IMR-90 (cell line): ENCODE measurements at regions not wholly inside any gene's neighbourhood (a gene's known extent, or its start where the extent isn't known, plus 50 kb on each side); places are given as distances from the start of the nearest gene placed in this dataset.

Experiments
- BHLHE40 ChIP-seq: fragments of 150-350 bp; IDR thresholded peaks from 2 replicates; pipeline ENCODE4 v1.6.1; 2016; ENCODE audit warnings: mild to moderate bottlenecking, low read depth, low read length
- CEBPB ChIP-seq: IDR thresholded peaks from 2 replicates; pipeline ENCODE4 v1.6.1; 2012; ENCODE audit warnings: low read depth, low read length, improper control_type of control experiment
- FOS ChIP-seq: fragments of 150-350 bp; IDR thresholded peaks from 2 replicates; pipeline ENCODE4 v1.6.1; 2016; ENCODE audit warnings: low read depth, low read length
- MAFK ChIP-seq: IDR thresholded peaks from 2 replicates; pipeline ENCODE4 v1.6.1; 2012; ENCODE audit warnings: low read depth, low read length, improper control_type of control experiment
- MAZ ChIP-seq: IDR thresholded peaks from 2 replicates; pipeline ENCODE4 v1.6.1; 2012; ENCODE audit warnings: low read depth, mild to moderate bottlenecking, low read length, improper control_type of control experiment, moderate library complexity, borderline replicate concordance
- MXI1 ChIP-seq: IDR thresholded peaks from 2 replicates; pipeline ENCODE4 v1.6.1; 2012; ENCODE audit warnings: low read depth, mild to moderate bottlenecking, low read length, moderate library complexity, borderline replicate concordance
- NFE2L2 ChIP-seq: fragments of 150-350 bp; IDR thresholded peaks from 2 replicates; pipeline ENCODE4 v1.6.1; 2016; ENCODE audit warnings: low read depth, mild to moderate bottlenecking, low read length
- POLR2A ChIP-seq: IDR thresholded peaks from 2 replicates; pipeline ENCODE4 v1.6.1; 2012; ENCODE audit warnings: mild to moderate bottlenecking, low read depth, low read length
- RAD21 ChIP-seq: IDR thresholded peaks from 2 replicates; pipeline ENCODE4 v1.6.1; 2012; ENCODE audit warnings: low read length, improper control_type of control experiment
- RCOR1 ChIP-seq: IDR thresholded peaks from 2 replicates; pipeline ENCODE4 v1.6.1; 2012; ENCODE audit warnings: mild to moderate bottlenecking, low read length, improper control_type of control experiment; ENCODE audit not compliant: insufficient replicate concordance
- RFX5 ChIP-seq: IDR thresholded peaks from 2 replicates; pipeline ENCODE4 v1.8.0; 2012; ENCODE audit warnings: low read depth, mild to moderate bottlenecking, low read length, moderate library complexity
- SMC3 ChIP-seq: fragments of 150-350 bp; IDR thresholded peaks from 2 replicates; pipeline ENCODE4 v1.6.1; 2016; ENCODE audit warnings: low read depth, mild to moderate bottlenecking, antibody characterized with exemption, low read length, moderate library complexity
- TF ChIP-seq, protein P1 (sequence below): conservative IDR thresholded peaks from 2 replicates; pipeline ENCODE4 v1.5.1; 2012; ENCODE audit warnings: mild to moderate bottlenecking, low read depth, low read length, improper control_type of control experiment
- TF ChIP-seq, protein P2 (sequence below): fragments of 150-350 bp; IDR thresholded peaks from 2 replicates; pipeline ENCODE4 v1.6.1; 2016; ENCODE audit warnings: low read depth, mild to moderate bottlenecking, low read length, moderate library complexity, borderline replicate concordance

DNA sequence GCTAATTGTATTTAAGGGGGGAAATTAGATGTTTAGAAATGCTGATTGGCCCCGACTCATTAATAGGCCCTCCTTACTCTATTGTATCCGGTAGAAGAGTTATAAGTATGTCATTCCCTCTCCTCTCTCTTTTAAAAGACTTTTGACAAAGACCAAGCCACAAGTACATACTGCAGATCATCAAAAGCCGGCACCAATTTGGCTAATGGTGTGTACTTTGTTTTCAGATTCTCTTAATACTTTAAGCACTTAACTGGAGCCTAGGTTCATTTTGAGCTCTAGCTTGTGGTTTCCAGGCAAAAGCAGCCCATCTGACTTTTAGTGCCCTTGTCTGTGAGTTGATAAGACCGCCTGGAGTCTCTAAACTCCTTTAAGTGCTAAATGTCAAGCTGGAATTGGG lies 210.0 kb upstream of the LYZL1 start:
- TF ChIP-seq, protein P1, sequence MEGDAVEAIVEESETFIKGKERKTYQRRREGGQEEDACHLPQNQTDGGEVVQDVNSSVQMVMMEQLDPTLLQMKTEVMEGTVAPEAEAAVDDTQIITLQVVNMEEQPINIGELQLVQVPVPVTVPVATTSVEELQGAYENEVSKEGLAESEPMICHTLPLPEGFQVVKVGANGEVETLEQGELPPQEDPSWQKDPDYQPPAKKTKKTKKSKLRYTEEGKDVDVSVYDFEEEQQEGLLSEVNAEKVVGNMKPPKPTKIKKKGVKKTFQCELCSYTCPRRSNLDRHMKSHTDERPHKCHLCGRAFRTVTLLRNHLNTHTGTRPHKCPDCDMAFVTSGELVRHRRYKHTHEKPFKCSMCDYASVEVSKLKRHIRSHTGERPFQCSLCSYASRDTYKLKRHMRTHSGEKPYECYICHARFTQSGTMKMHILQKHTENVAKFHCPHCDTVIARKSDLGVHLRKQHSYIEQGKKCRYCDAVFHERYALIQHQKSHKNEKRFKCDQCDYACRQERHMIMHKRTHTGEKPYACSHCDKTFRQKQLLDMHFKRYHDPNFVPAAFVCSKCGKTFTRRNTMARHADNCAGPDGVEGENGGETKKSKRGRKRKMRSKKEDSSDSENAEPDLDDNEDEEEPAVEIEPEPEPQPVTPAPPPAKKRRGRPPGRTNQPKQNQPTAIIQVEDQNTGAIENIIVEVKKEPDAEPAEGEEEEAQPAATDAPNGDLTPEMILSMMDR = no peak
- TF ChIP-seq RFX5 (no peak), POLR2A (no peak), MXI1 (no peak), RAD21 (no peak), SMC3 (no peak), MAZ (no peak), BHLHE40 (no peak), CEBPB (no peak), FOS (no peak), NFE2L2 (no peak), MAFK (no peak), RCOR1 (no peak)
- TF ChIP-seq, protein P2, sequence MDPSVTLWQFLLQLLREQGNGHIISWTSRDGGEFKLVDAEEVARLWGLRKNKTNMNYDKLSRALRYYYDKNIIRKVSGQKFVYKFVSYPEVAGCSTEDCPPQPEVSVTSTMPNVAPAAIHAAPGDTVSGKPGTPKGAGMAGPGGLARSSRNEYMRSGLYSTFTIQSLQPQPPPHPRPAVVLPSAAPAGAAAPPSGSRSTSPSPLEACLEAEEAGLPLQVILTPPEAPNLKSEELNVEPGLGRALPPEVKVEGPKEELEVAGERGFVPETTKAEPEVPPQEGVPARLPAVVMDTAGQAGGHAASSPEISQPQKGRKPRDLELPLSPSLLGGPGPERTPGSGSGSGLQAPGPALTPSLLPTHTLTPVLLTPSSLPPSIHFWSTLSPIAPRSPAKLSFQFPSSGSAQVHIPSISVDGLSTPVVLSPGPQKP = no peak
